ENCODE measurements at regions not wholly inside any gene's neighbourhood (a gene's known extent, or its start where the extent isn't known, plus 50 kb on each side); places are given as distances from the start of the nearest gene placed in this dataset.

GRCh38 chr6:119604124-119604523 is 254.6 kb upstream of the MAN1A1 start:
- Histone ChIP-seq H3K27me3 (no peaks in the 10 kb centered on the region), H3K27ac (no peak overlapping the region), H3K9me3 (no peaks in the 10 kb centered on the region), H3K4me3 (replicated peaks in 1 of 3) (no peak overlapping the region), H3K36me3 (no peaks in the 10 kb centered on the region), H3K4me1 (no peaks in the 10 kb centered on the region)
- 71 to 73% methylated on average over 1 of the region's 1 CpG for WGBS, 2 donors
- intact Hi-C loops (cut with DNase I), result no loop called here
- TF ChIP-seq POLR2A (IDR thresholded peaks at IDR 0.05), result no peak
- no peak for DNase-seq

- intact Hi-C loops (cut with DNase I), result no loop called here
These were observed 253.9 kb upstream of the MAN1A1 start for GRCh38 chr6:119603501-119603900.

GRCh38 chr6:119602215-119603178 is 252.9 kb upstream of the MAN1A1 start:
- no peak overlapping the region for H3K27ac ChIP-seq
- no peaks in the 10 kb centered on the region for H3K9me3 ChIP-seq
- no peak for TF ChIP-seq POLR2A (IDR thresholded peaks at IDR 0.05)
- TF ChIP-seq CTCF (IDR thresholded peaks at IDR 0.05), result no peak
- H3K27me3 ChIP-seq, result no peaks in the 10 kb centered on the region
- 74 to 79% methylated on average over 3 of the region's 3 CpGs for WGBS, 2 donors
- intact Hi-C loops (cut with DNase I), result no loop called here
- H3K4me1 ChIP-seq, result no peaks in the 10 kb centered on the region
- no peak overlapping the region for H3K4me3 ChIP-seq (replicated peaks in 1 of 3)
- no peak for DNase-seq
- H3K36me3 ChIP-seq, result no peaks in the 10 kb centered on the region

More at GRCh38 chr6:119603501-119603900, 253.9 kb upstream of the MAN1A1 start:
- DNase-seq, result no peak
- Histone ChIP-seq H3K4me1 (no peaks in the 10 kb centered on the region), H3K27me3 (no peaks in the 10 kb centered on the region), H3K9me3 (no peaks in the 10 kb centered on the region), H3K4me3 (replicated peaks in 1 of 3) (no peak overlapping the region), H3K27ac (no peak overlapping the region), H3K36me3 (no peaks in the 10 kb centered on the region)
- TF ChIP-seq CTCF (IDR thresholded peaks at IDR 0.05), result no peak
- TF ChIP-seq POLR2A (IDR thresholded peaks at IDR 0.05), result no peak
- 90 to 95% methylated on average over 5 of the region's 5 CpGs for WGBS, 2 donors

GRCh38 chr6:119598883-119599282 is 249.3 kb upstream of the MAN1A1 start:
- DNase-seq, result no peak
- Histone ChIP-seq H3K9me3 (no peaks in the 10 kb centered on the region), H3K36me3 (no peaks in the 10 kb centered on the region), H3K4me3 (replicated peaks in 1 of 3) (no peak overlapping the region), H3K4me1 (no peaks in the 10 kb centered on the region), H3K27ac (no peak overlapping the region), H3K27me3 (no peaks in the 10 kb centered on the region)
- TF ChIP-seq CTCF (IDR thresholded peaks at IDR 0.05) (no peak), POLR2A (IDR thresholded peaks at IDR 0.05) (no peak)
- 87 to 95% methylated on average over 2 of the region's 2 CpGs for WGBS, 2 donors
- intact Hi-C loops (cut with DNase I), result no loop called here

- Histone ChIP-seq H3K4me1 (no peaks in the 10 kb centered on the region), H3K27ac (no peak overlapping the region), H3K27me3 (no peaks in the 10 kb centered on the region), H3K4me3 (replicated peaks in 1 of 3) (no peak overlapping the region), H3K36me3 (no peaks in the 10 kb centered on the region), H3K9me3 (no peaks in the 10 kb centered on the region)
- DNase-seq, result no peak
- TF ChIP-seq POLR2A (IDR thresholded peaks at IDR 0.05) (no peak), CTCF (IDR thresholded peaks at IDR 0.05) (no peak)
- intact Hi-C loops (cut with DNase I), result no loop called here
These were observed 245.3 kb upstream of the MAN1A1 start for GRCh38 chr6:119594907-119595306.
